Tibial artery (tissue), 4 donors: ENCODE measurements at regions not wholly inside any gene's neighbourhood (a gene's known extent, or its start where the extent isn't known, plus 50 kb on each side); places are given as distances from the start of the nearest gene placed in this dataset.
"Not testable (repeated sequence)": the region's sequence is repeated elsewhere in the genome, so short reads cannot be mapped to it uniquely, and the experiment has no call there.

Source experiments
- DNase-seq, 2 donors: peaks; one replicate each; pipeline ENCODE4 v3.0.0-alpha.2; 2019
- H3K27ac ChIP-seq, 2 donors: fragments of 200-600 bp; sonication (generic) in 1 of 2; 1 replicate in 1 of 2; 2 replicates in 1 of 2; pipeline ENCODE4 v1.5.1; 2018 to 2019; ENCODE audit warnings: mild to moderate bottlenecking in 1 of 2
- H3K27me3 ChIP-seq, 2 donors: fragments of 200-600 bp; sonication (generic) in 1 of 2; one replicate each; pipeline versions ENCODE4 v1.5.1 to v1.6.0; 2016 to 2019
- H3K36me3 ChIP-seq, 3 donors: fragments of 200-600 bp; sonication (generic) in 2 of 3; one replicate each; pipeline ENCODE4 v1.5.1; 2016 to 2019; ENCODE audit warnings: mild to moderate bottlenecking in 2 of 3
- H3K4me1 ChIP-seq, 4 donors: fragments of 200-600 bp; sonication (generic) in 2 of 4; 1 replicate in 3 of 4; 2 replicates in 1 of 4; pipeline ENCODE4 v1.5.1; 2016 to 2019
- H3K4me3 ChIP-seq, 2 donors: fragments of 200-600 bp; sonication (generic) in 1 of 2; 1 replicate in 1 of 2; 2 replicates in 1 of 2; pipeline ENCODE4 v1.5.1; 2018 to 2019; ENCODE audit warnings: mild to moderate bottlenecking in 2 of 2
- H3K9me3 ChIP-seq, 3 donors: fragments of 200-600 bp; sonication (generic) in 1 of 3; one replicate each; pipeline ENCODE4 v1.5.1; 2016 to 2019
- CTCF ChIP-seq, 2 experiments: fragments of 200-600 bp in 1 of 2; fragments of 450-650 bp in 1 of 2; IDR thresholded peaks; one replicate each; pipeline ENCODE4 v1.5.1; 2017 to 2019; ENCODE audit warnings: antibody characterized with exemption in 2 of 2, mild to moderate bottlenecking in 1 of 2, moderate library complexity in 1 of 2
- intact Hi-C: fragments of 100-400 bp; cut with DNase I; formaldehyde crosslinking; loops from one replicate; pipeline ENCODE4 v1.15.0; 2023; ENCODE audit warnings: low total_unique reads

DNA sequence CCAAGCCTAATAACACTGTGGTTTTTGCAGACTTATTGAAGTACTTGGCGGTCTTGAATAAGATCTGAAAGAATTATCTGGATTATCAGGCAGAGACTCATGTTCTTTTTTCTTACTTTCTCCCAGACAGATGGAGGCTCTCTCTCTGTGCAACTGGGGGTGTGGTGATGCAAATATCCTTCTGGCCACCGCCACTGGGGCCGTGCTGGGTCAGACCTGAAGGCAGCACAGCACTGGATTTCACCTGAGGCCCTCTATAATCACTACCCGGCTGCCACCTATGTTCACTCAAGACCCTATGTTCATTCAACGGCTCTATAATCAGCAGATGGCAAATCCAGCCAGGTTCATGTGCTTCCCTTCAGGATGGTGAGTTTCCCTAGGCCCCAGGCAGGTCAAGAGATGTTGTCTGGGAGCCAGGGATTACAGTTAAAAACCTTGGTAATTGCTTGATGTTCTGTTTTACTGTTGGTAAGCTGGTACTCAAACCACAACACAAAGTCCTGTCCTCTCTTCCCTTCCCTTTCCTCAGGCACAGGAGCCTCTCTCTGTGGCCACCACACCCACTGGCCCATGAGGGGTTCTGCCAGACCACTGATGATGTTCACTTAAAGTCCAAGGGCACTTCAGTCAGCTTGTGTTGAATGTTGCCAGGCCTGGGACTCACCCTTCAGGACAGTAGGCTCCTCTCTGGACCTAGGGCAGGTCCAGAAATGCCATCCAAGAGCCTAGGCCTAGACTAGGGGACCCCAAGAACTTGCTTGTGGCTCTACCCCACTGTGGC, 205.3 kb upstream of the GCFC2 start:
- Histone ChIP-seq H3K36me3 (no peaks in the 10 kb centered on the region), H3K4me3 (no peak overlapping the region), H3K27me3 (no peaks in the 10 kb centered on the region), H3K27ac (no peak overlapping the region), H3K9me3 (no peaks in the 10 kb centered on the region), H3K4me1 (no peaks in the 10 kb centered on the region)
- DNase-seq, result no peak
- intact Hi-C loops, result no loop called here
- no peak for TF ChIP-seq CTCF (IDR thresholded peaks at IDR 0.05)

DNA sequence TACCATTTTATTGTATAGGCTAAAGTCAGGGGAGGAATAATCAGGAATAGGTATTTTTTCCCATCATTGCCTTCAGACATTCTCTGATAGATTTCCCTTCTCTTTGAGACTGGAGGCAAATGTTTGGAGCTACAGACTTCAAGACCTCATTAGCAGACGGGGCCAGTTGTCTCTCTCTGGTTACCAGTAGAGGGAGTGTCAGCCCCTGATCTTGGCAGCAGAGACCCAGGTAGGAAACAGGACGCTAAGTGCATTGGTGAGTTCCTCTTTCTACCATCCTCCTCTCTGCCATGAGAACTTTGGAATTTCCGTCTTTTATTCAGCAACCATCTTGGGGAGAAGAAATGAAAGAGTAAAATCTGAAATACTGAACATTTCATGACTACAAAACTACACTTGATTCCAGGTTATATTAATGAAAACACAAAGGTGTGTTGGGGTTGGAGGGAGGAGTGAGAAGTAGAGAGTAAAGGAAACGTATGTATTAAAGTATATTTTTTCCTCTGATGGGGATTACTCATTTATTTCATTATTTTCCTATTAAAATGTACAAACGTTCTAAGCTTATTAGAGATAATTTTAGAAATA, 186.2 kb upstream of the GCFC2 start:
- intact Hi-C loops, result no loop called here
- Histone ChIP-seq H3K4me1 (no peaks in the 10 kb centered on the region), H3K27ac (no peak overlapping the region), H3K4me3 (no peak overlapping the region), H3K36me3 (no peaks in the 10 kb centered on the region), H3K27me3 (no peaks in the 10 kb centered on the region), H3K9me3 (no peaks in the 10 kb centered on the region)
- DNase-seq, result no peak
- no peak for TF ChIP-seq CTCF (IDR thresholded peaks at IDR 0.05)

DNA sequence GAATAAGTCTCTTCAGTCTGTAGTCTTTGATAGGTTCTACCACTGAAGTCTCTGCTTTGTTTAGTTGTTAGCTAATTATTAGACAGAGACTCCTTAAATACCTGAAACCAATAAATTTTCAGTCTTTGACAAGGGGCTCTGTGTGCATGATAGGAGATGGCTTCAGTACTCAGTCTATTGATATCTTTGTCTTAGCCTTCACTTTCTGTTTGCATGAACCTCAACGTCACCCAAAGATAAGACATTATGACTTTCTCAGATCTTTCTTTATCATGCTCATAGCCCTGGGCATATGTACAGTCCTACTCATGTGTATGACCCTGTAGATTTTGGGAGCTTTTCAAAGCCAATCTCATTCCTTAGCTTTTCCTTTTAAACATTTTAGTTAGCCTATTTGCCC, 183.5 kb upstream of the GCFC2 start:
- H3K9me3 ChIP-seq, result no peaks in the 10 kb centered on the region
- no peaks in the 10 kb centered on the region for H3K4me1 ChIP-seq
- no peak overlapping the region for H3K27ac ChIP-seq
- intact Hi-C loops, result no loop called here
- no peak for DNase-seq
- TF ChIP-seq CTCF (IDR thresholded peaks at IDR 0.05), result no peak
- H3K27me3 ChIP-seq, result no peaks in the 10 kb centered on the region
- no peaks in the 10 kb centered on the region for H3K36me3 ChIP-seq
- H3K4me3 ChIP-seq, result no peak overlapping the region

DNA sequence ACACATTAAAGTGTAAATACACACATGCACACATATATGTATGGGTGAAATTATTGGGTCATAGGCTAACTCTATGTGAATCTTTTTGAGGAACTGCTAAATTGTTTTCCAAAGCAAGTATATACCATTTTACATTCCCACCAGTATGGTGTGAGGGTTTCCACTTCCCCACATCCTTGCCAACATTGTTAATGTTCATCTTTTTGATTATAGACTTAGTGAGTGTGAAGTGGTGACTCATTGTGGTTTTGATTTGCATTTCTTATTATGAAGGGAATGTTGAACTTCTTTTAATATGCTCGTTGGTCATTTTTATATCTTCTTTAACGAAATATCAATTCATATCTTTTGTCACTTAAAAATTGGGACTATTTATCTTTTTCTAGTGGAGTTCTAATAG, 181.8 kb upstream of the GCFC2 start:
- Histone ChIP-seq H3K36me3 (no peaks in the 10 kb centered on the region), H3K9me3 (no peaks in the 10 kb centered on the region), H3K4me3 (no peak overlapping the region), H3K27ac (no peak overlapping the region), H3K27me3 (no peaks in the 10 kb centered on the region), H3K4me1 (no peaks in the 10 kb centered on the region)
- no peak for TF ChIP-seq CTCF (IDR thresholded peaks at IDR 0.05)
- no peak for DNase-seq
- intact Hi-C loops, result no loop called here

GRCh38 chr2:75882530-75882929, 171.8 kb upstream of the GCFC2 start:
- H3K36me3 ChIP-seq, result no peaks in the 10 kb centered on the region
- no peak overlapping the region for H3K4me3 ChIP-seq
- no peaks in the 10 kb centered on the region for H3K27me3 ChIP-seq
- TF ChIP-seq CTCF (IDR thresholded peaks at IDR 0.05), result no peak
- intact Hi-C loops, result no loop called here
- no peaks in the 10 kb centered on the region for H3K4me1 ChIP-seq
- no peak overlapping the region for H3K27ac ChIP-seq
- no peaks in the 10 kb centered on the region for H3K9me3 ChIP-seq
- no peak for DNase-seq

GRCh38 chr2:75875606-75876005, 164.9 kb upstream of the GCFC2 start:
- DNase-seq, H3K4me1 ChIP-seq, H3K36me3 ChIP-seq, intact Hi-C loops, H3K27ac ChIP-seq, H3K27me3 ChIP-seq, H3K4me3 ChIP-seq, H3K9me3 ChIP-seq: not testable (repeated sequence)

GRCh38 chr2:75871762-75872614, 161.3 kb upstream of the GCFC2 start:
- DNase-seq, H3K27ac ChIP-seq, H3K4me1 ChIP-seq, H3K36me3 ChIP-seq, H3K9me3 ChIP-seq, H3K4me3 ChIP-seq, H3K27me3 ChIP-seq, intact Hi-C loops: not testable (repeated sequence)
